Lower leg skin (tissue), 3 donors: ENCODE measurements at regions not wholly inside any gene's neighbourhood (a gene's known extent, or its start where the extent isn't known, plus 50 kb on each side); places are given as distances from the start of the nearest gene placed in this dataset.

Experiments used
- POLR2A ChIP-seq, 2 donors: fragments of 450-650 bp; IDR thresholded peaks; one replicate each; pipeline ENCODE4 v1.6.1; 2016 to 2017; ENCODE audit warnings: antibody characterized with exemption in 2 of 2, mild to moderate bottlenecking in 1 of 2, moderate library complexity in 1 of 2
- TF ChIP-seq, protein P1 (sequence below), 3 donors: fragments of 450-650 bp; IDR thresholded peaks; one replicate each; pipeline ENCODE4 v1.5.1; 2016; ENCODE audit warnings: antibody characterized with exemption in 3 of 3, mild to moderate bottlenecking in 3 of 3, moderate library complexity in 2 of 3

DNA sequence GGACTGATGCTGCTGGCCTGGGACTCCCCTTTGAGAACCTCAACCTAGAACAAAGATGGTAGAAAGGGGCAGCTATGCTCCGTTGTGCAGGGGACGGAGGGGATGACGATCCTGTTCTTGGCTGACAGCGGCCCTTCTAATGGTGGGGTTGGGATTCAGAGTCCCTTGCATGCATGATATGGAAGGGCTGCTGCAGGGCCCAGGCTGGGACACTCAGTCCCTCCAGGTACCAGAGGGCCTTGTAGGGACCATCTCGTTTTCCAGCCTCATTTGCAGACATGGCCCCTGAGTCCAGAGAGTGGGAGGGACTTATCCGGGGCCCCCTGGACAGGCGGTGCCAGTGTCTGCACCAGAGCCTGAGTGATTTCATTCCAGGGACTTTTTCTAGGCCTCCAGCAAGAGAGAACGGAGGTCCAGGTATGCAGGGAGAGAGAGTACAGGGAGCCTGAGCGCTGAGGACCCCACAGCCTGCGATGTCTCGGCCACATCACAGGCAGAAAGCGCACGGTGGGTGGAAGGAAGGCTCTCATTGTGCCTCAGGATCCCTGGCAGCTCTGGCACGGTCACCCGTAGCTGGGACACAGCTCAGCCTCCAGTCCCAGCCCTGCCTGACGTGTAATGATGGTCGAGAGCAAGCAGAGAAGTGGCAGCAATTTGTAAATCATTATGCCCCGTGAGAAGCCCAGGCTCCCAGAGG, 860.8 kb downstream of the TBC1D22A start:
- TF ChIP-seq POLR2A (IDR thresholded peaks at IDR 0.05) = no peak
- TF ChIP-seq, protein P1, sequence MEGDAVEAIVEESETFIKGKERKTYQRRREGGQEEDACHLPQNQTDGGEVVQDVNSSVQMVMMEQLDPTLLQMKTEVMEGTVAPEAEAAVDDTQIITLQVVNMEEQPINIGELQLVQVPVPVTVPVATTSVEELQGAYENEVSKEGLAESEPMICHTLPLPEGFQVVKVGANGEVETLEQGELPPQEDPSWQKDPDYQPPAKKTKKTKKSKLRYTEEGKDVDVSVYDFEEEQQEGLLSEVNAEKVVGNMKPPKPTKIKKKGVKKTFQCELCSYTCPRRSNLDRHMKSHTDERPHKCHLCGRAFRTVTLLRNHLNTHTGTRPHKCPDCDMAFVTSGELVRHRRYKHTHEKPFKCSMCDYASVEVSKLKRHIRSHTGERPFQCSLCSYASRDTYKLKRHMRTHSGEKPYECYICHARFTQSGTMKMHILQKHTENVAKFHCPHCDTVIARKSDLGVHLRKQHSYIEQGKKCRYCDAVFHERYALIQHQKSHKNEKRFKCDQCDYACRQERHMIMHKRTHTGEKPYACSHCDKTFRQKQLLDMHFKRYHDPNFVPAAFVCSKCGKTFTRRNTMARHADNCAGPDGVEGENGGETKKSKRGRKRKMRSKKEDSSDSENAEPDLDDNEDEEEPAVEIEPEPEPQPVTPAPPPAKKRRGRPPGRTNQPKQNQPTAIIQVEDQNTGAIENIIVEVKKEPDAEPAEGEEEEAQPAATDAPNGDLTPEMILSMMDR (IDR thresholded peaks at IDR 0.05) = no peak
